Panc1 (cell line): ENCODE measurements at regions not wholly inside any gene's neighbourhood (a gene's known extent, or its start where the extent isn't known, plus 50 kb on each side); places are given as distances from the start of the nearest gene placed in this dataset.

ENCODE experiments used
- ATAC-seq: fragments of 200-7000 bp; cut with Tn5 transposase; 2 replicates; pipeline ENCODE4 v1.9.1; 2020; ENCODE audit warnings: mild to moderate bottlenecking, moderate library complexity
- BruUV-seq: library from RNA; stranded (reverse); fragments of 400-500 nt; replicated peaks from 2 replicates; lab custom pipeline; 2021; lab: Mats Ljungman, UMichigan
- CTCF ChIA-PET: fragments of 300-600 bp; sonication (Branson Sonifier 250); formaldehyde crosslinking; loops from one replicate; lab custom pipeline; 2022; ENCODE audit warnings: antibody characterized with exemption; lab: Charles Lee
- POLR2A ChIA-PET: fragments of 300-600 bp; sonication (Branson Sonifier 250); formaldehyde crosslinking; loops from one replicate; lab custom pipeline; 2022; ENCODE audit warnings: antibody characterized with exemption; lab: Charles Lee
- DNase-seq: peaks from one replicate; pipeline ENCODE4 v3.0.0-alpha.2; 2010; ENCODE audit warnings: low read depth, low spot score
- H3K27ac ChIP-seq: 2 replicates; pipeline ENCODE4 v1.5.1; 2011; ENCODE audit warnings: mild to moderate bottlenecking, low read length, inconsistent platforms
- H3K27me3 ChIP-seq: fragments of 200-500 bp; sonication (Bioruptor generic); 2 replicates; pipeline ENCODE4 v1.6.0; 2014; ENCODE audit warnings: low read length, inconsistent platforms; ENCODE audit not compliant: control insufficient read depth, insufficient read depth
- H3K36me3 ChIP-seq: fragments of 200-500 bp; sonication (Bioruptor generic); 2 replicates; pipeline ENCODE4 v1.5.1; 2014; ENCODE audit warnings: inconsistent platforms, mild to moderate bottlenecking, low read length, moderate library complexity; ENCODE audit not compliant: control insufficient read depth, insufficient read depth
- H3K4me1 ChIP-seq: 2 replicates; pipeline ENCODE4 v1.5.1; 2011; ENCODE audit warnings: inconsistent platforms, mild to moderate bottlenecking, low read length, moderate library complexity; ENCODE audit not compliant: control insufficient read depth, insufficient read depth
- H3K4me3 ChIP-seq, 2 experiments: 2 replicates each; pipeline ENCODE4 v1.5.1; 2011 to 2012; ENCODE audit warnings: low read depth in 2 of 2, low read length in 2 of 2, mild to moderate bottlenecking in 2 of 2, inconsistent platforms in 1 of 2, moderate library complexity in 1 of 2
- H3K9me3 ChIP-seq: fragments of 200-500 bp; sonication (Bioruptor generic); 2 replicates; pipeline ENCODE4 v1.5.1; 2014; ENCODE audit warnings: low read depth, mild to moderate bottlenecking, inconsistent platforms, low read length, moderate library complexity; ENCODE audit not compliant: control insufficient read depth, insufficient read depth
- POLR2AphosphoS5 ChIP-seq: IDR thresholded peaks from 2 replicates; pipeline ENCODE4 v1.6.1; 2012; ENCODE audit warnings: mild to moderate bottlenecking, low read depth, low read length, moderate library complexity
- SIN3A ChIP-seq: IDR thresholded peaks from 2 replicates; pipeline ENCODE4 v1.6.1; 2012; ENCODE audit warnings: low read depth, mild to moderate bottlenecking, low read length, moderate library complexity, borderline replicate concordance; ENCODE audit not compliant: insufficient read depth
- TCF7L2 ChIP-seq: IDR thresholded peaks from 2 replicates; pipeline ENCODE4 v1.6.1; 2011; ENCODE audit warnings: mild to moderate bottlenecking, low read depth, low read length, inconsistent platforms
- in situ Hi-C: cut with HindIII; loops from 2 replicates; pipeline ENCODE4 v1.10.0; 2016; ENCODE audit warnings: low sequenced_read_pairs, low pct_unique_long_range_greater_than_20kb
- intact Hi-C: fragments of 100-400 bp; cut with micrococcal nuclease; formaldehyde crosslinking; loops from one replicate; pipeline ENCODE4 v1.10.0; 2022; ENCODE audit not compliant: unreplicated experiment
- TF ChIP-seq, protein P1 (sequence below), 2 experiments: IDR thresholded peaks; 2 replicates each; pipeline ENCODE4 v1.6.1; 2011 to 2012; ENCODE audit warnings: low read depth in 2 of 2, control low read depth in 1 of 2, low read length in 1 of 2, mild to moderate bottlenecking in 1 of 2, moderate library complexity in 1 of 2; ENCODE audit not compliant: insufficient read depth in 1 of 2
- TF ChIP-seq, protein P2 (sequence below): fragments of 450-650 bp; IDR thresholded peaks from 2 replicates; pipeline ENCODE4 v1.5.1; 2017; ENCODE audit warnings: mild to moderate bottlenecking

DNA sequence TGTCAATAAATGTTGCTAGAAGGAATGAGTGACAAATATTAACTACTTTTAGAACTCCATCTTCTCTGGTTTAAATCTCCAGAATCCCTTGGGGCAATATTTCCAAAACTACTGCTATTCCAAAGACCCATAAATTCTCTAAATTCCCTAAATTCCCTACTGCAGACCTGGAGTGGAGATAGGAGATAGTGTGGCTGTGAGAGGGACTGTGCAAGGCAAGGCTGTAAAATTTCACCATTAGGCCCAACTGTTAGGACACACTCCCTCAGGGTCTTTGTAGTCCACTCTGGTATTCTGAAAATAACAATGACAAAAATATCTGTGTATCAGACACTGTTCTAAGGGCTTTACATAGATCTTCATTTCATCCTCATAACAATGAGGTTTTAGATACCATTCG is 67.9 kb downstream of the MYL12B start:
- ChIA-PET POLR2A (no interaction called here), CTCF (no interaction called here)
- Histone ChIP-seq H3K36me3 (no peaks in the 10 kb centered on the region), H3K9me3 (0 out of 2 replicates have a peak, but pooled peaks cover 3% of the 10 kb centered on the region), H3K4me3 (no peak overlapping the region), H3K27me3 (no peaks in the 10 kb centered on the region), H3K27ac (peak overlapping the region; percentile 27; the same call in 1 of the 2 replicates), H3K4me1 (no peaks in the 10 kb centered on the region)
- intact Hi-C loops = no loop called here
- BruUV-seq = no TSS peak
- TF ChIP-seq POLR2AphosphoS5 = no peak
- no peak for TF ChIP-seq SIN3A
- TF ChIP-seq, protein P1, sequence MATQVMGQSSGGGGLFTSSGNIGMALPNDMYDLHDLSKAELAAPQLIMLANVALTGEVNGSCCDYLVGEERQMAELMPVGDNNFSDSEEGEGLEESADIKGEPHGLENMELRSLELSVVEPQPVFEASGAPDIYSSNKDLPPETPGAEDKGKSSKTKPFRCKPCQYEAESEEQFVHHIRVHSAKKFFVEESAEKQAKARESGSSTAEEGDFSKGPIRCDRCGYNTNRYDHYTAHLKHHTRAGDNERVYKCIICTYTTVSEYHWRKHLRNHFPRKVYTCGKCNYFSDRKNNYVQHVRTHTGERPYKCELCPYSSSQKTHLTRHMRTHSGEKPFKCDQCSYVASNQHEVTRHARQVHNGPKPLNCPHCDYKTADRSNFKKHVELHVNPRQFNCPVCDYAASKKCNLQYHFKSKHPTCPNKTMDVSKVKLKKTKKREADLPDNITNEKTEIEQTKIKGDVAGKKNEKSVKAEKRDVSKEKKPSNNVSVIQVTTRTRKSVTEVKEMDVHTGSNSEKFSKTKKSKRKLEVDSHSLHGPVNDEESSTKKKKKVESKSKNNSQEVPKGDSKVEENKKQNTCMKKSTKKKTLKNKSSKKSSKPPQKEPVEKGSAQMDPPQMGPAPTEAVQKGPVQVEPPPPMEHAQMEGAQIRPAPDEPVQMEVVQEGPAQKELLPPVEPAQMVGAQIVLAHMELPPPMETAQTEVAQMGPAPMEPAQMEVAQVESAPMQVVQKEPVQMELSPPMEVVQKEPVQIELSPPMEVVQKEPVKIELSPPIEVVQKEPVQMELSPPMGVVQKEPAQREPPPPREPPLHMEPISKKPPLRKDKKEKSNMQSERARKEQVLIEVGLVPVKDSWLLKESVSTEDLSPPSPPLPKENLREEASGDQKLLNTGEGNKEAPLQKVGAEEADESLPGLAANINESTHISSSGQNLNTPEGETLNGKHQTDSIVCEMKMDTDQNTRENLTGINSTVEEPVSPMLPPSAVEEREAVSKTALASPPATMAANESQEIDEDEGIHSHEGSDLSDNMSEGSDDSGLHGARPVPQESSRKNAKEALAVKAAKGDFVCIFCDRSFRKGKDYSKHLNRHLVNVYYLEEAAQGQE (IDR thresholded peaks at IDR 0.05; ENCODE audit: insufficient read depth in 1 of 2, low read depth in 2 of 2, low read length in 1 of 2) = no peak
- TF ChIP-seq, protein P2, sequence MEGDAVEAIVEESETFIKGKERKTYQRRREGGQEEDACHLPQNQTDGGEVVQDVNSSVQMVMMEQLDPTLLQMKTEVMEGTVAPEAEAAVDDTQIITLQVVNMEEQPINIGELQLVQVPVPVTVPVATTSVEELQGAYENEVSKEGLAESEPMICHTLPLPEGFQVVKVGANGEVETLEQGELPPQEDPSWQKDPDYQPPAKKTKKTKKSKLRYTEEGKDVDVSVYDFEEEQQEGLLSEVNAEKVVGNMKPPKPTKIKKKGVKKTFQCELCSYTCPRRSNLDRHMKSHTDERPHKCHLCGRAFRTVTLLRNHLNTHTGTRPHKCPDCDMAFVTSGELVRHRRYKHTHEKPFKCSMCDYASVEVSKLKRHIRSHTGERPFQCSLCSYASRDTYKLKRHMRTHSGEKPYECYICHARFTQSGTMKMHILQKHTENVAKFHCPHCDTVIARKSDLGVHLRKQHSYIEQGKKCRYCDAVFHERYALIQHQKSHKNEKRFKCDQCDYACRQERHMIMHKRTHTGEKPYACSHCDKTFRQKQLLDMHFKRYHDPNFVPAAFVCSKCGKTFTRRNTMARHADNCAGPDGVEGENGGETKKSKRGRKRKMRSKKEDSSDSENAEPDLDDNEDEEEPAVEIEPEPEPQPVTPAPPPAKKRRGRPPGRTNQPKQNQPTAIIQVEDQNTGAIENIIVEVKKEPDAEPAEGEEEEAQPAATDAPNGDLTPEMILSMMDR = no peak
- TF ChIP-seq TCF7L2 = no peak
- no peak for ATAC-seq
- DNase-seq = no peak
- in situ Hi-C loops = no loop called here

DNA sequence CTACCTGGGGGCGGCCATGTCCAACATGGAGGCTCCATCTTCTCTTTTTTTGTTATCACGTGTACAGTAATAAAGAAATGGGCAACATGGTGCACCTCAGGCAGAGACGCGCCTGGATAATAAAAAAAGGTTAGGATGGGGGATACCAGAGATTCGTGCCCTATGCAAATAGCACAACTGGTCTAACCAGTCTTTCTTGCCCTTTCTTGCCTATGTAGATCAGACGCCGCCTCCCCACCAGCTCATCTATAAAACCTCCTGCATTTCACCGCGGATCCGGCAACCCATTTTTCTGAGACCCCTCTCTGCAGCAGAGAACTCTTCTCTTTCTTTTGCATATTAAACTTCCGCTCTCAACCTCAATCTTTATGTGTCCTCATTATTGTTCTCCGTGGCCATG is 68.7 kb downstream of the MYL12B start:
- ATAC-seq (no peak), DNase-seq (no peak)
- no TSS peak for BruUV-seq
- ChIA-PET CTCF (no interaction called here), POLR2A (no interaction called here)
- no peak overlapping the region for H3K27ac ChIP-seq
- TF ChIP-seq SIN3A (no peak), POLR2AphosphoS5 (no peak)
- 0 out of 2 replicates have a peak, but pooled peaks cover 3% of the 10 kb centered on the region for H3K9me3 ChIP-seq
- no peak overlapping the region for H3K4me3 ChIP-seq
- intact Hi-C loops = no loop called here
- no peaks in the 10 kb centered on the region for H3K36me3 ChIP-seq
- H3K27me3 ChIP-seq = no peaks in the 10 kb centered on the region
- in situ Hi-C loops = no loop called here
- no peaks in the 10 kb centered on the region for H3K4me1 ChIP-seq

DNA sequence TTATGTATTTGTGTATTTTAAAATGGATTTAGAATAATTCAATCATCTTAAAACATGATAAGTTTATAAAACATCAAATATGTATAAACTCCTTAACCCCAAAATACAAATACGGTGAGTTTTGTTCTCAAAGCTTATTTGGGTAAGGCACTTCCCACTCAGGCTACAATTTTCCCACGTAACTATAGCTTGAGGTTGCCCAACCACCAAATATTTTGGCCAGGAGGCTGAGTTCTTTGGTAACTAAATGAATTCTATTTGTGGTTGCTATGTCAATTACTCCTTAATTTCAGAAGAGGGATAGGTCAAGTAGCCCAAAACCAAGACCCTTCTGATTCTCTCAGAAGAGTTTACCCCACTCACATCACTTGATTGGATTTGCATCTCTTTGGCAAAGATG is 70.4 kb downstream of the MYL12B start:
- Histone ChIP-seq H3K4me3 (no peak overlapping the region), H3K4me1 (no peaks in the 10 kb centered on the region), H3K27ac (no peak overlapping the region), H3K27me3 (no peaks in the 10 kb centered on the region), H3K36me3 (no peaks in the 10 kb centered on the region), H3K9me3 (0 out of 2 replicates have a peak, but pooled peaks cover 3% of the 10 kb centered on the region)
- DNase-seq (no peak), ATAC-seq (no peak)
- intact Hi-C loops = no loop called here
- TF ChIP-seq POLR2AphosphoS5 = no peak
- TF ChIP-seq, protein P1 (IDR thresholded peaks at IDR 0.05; ENCODE audit: insufficient read depth in 1 of 2, low read depth in 2 of 2, low read length in 1 of 2) = no peak
- TF ChIP-seq TCF7L2 = no peak
- TF ChIP-seq SIN3A = no peak
- TF ChIP-seq, protein P2 = no peak
- ChIA-PET POLR2A (no interaction called here), CTCF (no interaction called here)
- no TSS peak for BruUV-seq
- in situ Hi-C loops = no loop called here
